HK-2 (cell line): ENCODE measurements at regions not wholly inside any gene's neighbourhood (a gene's known extent, or its start where the extent isn't known, plus 50 kb on each side); places are given as distances from the start of the nearest gene placed in this dataset.

ENCODE experiments used
- DNase-seq: peaks from one replicate; pipeline ENCODE4 v3.0.0-alpha.2; 2018; ENCODE audit not compliant: unreplicated experiment

GRCh38 chr2:240374085-240374907 is 61.2 kb upstream of the GPC1 start:
- DNase-seq, result peak; percentile 90

DNA sequence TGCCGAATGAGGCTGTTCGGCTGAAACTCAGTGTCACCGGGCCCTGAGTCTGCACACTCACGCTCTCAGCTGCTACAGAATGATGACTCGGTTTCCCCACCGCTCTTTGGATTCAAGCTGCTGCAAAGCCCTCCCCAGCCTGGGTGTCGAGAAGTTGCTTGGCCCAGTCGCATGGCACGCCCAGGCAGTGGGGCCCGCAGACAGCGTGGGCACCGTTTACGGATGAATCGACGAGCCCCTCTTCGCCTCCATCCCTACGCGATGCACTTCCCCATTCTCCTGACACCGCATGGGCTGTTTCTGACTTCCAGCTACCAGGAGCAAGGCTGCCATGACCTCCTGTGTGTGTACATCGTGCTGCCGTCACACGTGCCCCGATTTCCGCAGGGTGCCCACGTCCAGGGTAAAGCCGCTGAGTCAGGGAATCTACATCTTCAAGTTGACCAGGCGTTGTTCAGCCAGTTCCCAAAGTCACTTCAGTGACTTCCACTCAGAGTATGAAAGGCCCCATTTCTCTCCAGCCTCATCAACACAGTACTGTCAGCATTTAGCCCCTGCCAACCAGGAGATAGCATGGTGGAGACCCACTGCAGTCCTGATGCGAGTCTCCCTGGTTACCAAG is 60.3 kb upstream of the GPC1 start:
- DNase-seq, result no peak

GRCh38 chr2:240376739-240377138 is 58.7 kb upstream of the GPC1 start:
- no peak for DNase-seq

DNA sequence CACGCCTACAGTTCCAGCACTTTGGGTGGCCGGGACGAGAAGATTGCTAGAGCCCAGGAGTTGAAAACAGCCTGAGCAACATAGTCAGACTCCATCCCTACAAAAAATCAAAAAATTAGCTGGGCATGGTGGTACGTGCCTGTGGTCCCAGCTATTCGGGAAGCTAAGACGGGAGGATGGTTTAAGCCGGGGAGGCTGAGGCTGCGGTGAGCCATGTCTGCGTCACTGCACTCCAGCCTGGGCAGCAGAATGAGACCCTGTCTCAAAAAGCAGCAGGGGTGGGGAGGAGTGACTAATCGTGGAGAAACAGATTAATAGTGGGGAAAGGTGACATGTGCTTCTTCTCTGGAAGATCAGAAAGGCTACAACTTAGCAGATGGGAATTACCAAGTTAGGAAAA is 58.1 kb upstream of the GPC1 start:
- DNase-seq, result no peak

DNA sequence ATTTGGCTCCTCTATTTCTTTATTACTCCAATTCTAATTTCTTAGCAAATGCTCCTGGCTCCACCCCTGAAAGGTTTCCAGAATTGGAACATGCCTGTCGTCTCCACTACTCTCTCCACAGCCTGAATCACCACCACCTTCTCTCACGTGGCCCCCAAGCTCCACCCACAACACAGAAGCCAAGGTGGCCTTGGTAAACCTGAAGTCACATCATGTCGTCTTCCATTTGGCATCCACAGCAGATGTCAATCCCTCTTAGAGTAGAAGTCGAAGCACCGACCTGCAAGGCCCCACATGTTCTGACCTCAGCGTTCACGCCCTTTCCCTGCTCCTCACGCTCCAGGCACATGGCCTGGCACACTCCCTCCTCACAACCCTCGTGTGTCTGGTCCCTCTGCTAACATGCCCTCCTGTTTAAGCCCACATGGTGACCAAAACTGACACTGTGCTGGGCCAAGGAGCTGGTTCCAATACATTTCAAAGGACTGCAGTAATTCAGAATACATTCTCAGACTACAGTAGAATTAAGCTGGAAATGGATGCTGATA is 56.3 kb upstream of the GPC1 start:
- DNase-seq, result no peak

DNA sequence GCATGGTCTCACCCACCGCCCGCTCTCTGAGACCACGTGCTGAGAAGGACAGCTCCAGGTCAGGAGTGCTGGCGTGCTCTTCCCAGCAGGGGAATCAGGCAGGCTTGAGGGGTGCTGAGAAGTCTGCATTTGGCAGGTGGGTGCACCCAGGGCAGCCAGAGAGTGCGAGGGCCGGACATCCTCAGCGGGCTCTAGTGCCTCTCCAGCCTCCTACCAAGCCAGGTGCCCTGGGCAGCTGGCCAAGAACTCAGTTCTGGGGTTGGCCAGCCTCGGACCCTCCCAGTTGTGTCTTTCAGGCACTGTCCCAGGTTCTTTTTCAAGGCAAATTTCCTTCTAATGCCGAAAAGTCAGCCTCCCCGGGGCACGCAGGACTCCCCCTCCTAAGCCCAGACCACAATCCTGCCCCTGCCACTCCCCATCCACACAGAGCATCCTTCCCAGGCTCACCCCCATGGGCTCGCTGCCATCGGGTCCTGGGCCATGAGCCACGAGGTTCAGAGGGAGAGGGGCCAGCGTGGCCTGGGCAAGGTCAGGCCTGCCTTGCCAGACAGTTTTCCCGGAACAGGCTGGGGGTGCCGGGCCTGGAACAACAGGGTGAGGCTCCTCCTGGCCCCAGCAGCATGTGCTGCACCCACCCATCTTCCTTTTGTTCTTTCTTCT is 52.2 kb upstream of the GPC1 start:
- no peak for DNase-seq

GRCh38 chr2:240383871-240384700 is 51.4 kb upstream of the GPC1 start:
- no peak for DNase-seq

- DNase-seq, result no peak
These were observed 50.6 kb upstream of the GPC1 start for GRCh38 chr2:240384711-240385450.

GRCh38 chr2:240385451-240386161 is 49.9 kb upstream of the GPC1 start:
- DNase-seq, result peak; percentile 35
